ENCODE measurements at regions not wholly inside any gene's neighbourhood (a gene's known extent, or its start where the extent isn't known, plus 50 kb on each side); places are given as distances from the start of the nearest gene placed in this dataset.

DNA sequence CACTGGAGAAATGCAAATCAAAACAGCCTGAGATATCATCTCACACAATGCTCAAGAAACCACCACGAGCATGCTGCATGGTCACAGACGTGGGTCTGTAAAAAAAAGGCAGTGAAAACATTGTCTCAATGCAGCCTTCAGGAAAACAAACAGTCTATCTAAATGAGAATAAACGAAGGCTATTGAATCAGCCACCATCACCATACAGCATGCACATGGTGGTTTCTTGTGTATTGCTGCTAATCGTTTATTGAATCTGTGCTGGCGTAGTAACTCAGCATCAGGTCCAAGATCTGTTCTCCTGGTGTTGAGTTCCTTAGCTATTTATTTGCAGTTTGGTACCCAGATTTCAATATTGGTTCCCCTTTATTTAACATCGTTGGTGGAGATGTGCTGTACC lies 1115.0 kb downstream of the CDH18 start:
- no peak for DNase-seq

DNA sequence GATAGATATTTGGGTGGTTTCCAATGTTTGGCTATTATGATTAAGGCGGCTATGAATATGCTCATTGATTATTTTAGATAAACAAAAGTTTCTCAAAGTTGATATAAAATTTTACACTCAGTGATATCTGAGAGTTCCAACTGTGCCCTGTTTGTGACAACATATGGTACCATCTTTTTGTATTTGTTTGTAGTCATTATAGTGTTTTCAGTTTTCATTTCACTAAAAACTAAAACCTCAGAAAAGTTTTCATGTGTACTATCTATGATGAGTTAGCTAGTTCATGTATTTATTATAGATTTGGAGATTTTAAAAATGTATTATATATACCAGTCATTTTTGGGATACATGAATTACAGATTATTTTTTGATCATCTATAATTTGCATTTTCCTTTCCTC lies 1111.4 kb downstream of the CDH18 start:
- DNase-seq = no peak

DNA sequence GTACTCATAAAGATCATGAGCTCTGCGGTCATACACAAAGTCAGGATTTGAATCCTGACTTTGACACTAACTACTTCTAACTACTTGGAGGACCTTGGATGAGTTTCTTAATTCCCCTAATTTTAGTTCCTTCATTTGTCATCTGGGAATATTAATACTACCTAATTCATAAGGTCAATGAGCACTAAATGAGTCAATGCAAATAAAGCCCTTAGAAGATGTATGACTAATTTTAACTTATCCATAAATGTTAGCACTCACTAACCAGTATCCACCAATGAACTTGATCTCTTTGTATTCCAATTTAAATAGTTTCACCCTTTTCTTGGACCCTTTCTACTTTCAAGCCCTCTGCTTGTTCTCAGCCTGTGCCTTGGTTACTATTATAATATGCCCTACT lies 1106.4 kb downstream of the CDH18 start:
- DNase-seq = no peak

DNA sequence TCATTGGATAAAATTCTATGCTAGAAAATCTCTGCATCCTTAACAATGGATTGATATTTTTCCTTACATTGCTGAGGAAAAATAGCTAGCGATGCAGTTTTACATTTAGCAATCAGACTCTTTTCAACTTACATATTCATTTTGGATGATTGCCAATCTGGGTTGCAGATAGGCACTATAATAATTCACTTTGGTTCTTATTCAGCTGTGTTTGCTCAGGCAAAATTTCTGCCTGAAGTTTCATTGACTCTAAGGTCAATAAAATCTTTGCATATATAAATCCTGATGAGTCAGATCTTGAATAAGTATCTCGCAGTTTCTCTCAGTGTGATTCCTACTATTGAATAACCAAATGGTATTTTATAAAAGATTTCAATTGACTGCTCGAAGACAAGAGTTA lies 1105.8 kb downstream of the CDH18 start:
- no peak for DNase-seq

DNA sequence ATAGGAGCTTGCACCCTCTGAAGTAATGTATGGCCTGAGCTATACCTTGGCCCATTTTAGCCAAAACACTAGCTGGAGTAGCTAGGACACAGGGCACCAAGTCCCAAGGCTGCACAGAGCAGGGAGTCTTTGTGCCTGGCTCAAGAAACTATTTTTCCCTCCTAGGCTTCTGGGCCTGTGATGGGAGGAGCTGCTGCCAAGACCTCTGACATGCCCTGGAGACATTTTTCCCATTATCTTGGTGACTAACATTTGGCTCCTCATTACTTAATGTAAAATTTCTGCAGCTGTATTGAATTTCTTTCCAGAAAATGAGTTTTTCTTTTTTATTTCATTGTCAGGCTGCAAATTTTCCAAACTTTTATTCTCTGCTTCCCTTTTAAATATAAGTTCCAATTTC lies 1099.2 kb downstream of the CDH18 start:
- no peak for DNase-seq

DNA sequence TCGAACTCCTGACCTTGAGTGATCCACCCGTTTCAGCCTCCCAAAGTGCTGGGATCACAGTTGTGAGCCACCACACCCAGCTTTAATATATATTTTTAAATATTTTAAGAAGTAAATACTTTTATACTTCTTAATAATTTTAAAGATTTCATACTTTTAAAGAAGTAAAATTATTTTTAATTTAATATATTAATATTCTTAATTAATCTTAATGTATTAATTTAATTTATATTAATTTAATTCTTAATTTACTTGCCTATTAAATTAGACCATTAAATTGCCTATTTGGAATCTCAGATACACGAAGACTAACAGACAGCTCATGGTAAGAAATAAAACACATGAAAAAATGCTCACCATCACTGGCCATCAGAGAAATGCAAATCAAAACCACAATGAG lies 1087.4 kb downstream of the CDH18 start:
- DNase-seq = no peak

DNA sequence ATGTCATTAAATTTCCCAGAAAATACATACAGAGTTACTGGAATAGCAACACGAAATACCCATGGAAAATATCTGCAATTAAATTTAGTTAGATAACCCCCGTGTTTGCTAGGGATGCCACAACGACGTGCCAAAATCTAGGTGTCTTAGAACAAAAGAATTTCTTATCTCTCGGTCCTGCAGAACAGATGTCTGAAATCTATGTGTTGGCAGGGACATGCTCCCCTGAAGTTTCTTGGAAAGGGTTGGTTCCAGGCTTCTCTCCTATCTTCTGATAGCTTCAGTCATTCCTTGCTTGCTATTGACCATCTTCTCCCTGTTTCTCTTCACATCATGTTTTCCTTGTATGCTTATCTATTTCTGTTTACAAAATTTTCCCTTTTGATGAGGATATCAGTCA lies 1067.0 kb downstream of the CDH18 start:
- DNase-seq = no peak

DNA sequence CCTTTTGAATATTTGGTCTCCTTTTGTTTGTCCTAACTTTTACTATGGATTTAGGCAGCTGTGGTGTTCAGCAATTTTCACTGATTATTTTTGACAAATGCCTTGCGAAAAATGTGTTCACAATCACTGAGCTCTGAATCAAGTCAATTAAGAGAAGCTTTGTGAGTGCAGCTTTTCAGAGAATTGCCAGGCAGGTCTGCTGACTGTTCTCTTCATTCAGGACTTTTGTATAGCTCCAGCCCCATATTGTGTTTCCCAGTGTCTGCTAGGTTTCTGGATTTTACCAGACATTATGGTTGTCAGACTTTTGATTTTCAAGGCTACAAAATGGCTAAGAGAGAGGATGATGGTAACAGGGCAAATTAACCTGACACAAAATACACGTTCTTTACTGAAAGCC lies 1055.9 kb downstream of the CDH18 start:
- DNase-seq = no peak

DNA sequence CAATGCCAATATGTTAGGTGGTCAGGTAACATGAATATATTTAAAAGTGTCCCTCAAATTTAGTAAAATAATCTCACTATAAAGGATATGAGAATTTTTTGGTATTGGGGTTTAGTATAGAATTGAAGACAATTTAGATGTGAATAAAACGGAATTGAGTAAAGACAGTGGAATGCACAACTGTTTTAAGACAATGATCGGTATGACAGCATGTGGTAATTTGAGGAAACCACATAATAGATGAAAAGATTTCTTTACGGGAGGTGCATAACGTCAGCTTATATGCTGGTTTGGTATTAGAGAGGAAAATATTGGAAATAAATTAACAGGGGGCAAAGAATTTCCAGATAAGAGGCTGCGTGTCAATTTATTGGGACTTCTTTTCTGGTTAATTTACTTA lies 1043.2 kb downstream of the CDH18 start:
- DNase-seq = no peak

DNA sequence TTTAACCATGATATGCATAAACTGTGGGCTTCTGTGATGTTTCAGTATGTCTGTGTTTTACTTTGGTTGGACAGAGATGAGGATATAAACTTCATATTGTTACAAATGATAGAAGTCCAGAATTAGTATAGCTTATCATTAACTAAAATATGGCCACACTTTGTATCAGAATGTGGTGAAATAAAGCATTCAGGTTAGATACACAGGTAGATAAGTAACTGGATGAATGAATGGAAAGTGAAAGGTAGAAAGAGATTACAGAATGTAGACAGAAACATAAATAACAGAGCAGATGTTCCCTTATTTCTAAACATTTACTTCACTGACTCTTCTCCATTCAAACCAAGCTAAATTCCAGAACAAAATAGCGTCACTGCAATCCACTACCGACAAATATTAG lies 1033.8 kb downstream of the CDH18 start:
- no peak for DNase-seq

DNA sequence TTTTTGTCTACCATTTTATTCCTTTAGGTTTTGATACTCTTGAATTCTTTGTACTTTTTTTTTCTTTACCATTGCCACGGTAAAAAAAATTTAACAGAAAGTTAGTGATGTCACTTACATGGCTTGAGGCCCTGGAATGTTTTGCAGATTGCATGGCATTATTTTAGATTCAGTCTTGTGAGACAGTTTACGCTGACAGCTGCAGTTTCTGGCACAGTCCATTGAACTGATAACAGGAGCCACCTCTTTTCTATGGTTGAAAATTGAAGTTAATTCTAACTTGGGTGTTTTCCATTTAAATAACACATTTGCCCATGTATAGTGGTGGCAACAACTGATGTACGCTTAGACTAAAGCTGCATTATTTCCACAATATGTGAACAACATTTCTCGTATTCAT lies 1028.5 kb downstream of the CDH18 start:
- no peak for DNase-seq

DNA sequence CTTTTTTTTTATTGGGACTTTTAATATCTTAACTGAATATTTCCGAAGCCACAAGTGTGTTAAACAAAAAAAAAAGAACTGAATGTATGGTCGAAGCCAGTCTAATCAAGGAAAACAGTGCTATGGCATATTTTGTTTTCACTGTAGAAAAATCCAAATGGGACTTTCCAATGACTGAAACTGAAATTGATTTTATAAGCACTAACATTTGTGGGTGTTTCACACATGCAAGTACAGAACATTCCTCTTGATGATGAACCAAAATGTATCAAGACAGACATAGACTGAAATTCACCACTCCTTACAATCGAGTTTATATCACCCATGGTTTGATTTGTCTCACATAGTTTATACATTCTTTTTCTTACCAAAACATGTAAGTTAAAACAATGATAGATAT lies 1026.8 kb downstream of the CDH18 start:
- DNase-seq = no peak

DNA sequence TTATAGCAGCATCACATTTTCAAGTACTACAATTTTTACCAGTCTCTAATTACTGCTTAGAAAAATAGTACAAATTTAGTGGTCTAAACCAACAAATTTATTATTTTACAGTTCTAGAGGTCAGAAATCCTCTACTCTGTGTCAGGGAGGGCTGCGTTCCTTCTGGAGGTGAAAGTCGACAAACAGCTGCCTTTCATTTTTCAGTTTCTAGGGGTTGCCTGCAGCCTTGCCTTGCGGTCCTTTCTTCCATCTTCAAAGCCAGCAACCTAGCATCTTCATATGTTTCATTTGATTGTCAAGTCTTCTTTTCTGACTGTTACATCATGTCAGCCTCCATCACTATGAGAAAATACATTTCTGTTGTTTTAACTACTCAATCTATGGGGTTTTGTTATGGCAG lies 1022.1 kb downstream of the CDH18 start:
- DNase-seq = no peak

DNA sequence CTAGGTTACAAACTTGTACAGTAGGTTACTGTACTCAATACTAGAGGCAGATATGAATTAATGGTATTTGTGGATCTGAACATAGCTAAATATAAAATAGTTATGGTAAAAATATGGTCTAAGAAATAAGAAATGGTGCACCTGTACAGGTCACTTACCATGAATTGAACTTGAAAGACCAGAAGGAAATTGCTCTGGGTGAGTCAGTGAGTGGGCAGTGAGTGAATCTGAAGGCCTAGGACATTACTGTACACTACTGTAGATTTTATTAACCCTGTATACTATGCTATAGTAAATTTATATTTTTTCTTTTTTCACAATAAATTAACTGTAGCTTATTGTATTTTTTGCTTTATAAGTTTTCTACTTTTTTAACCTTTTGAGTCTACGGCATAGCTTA lies 1020.4 kb downstream of the CDH18 start:
- DNase-seq = no peak

DNA sequence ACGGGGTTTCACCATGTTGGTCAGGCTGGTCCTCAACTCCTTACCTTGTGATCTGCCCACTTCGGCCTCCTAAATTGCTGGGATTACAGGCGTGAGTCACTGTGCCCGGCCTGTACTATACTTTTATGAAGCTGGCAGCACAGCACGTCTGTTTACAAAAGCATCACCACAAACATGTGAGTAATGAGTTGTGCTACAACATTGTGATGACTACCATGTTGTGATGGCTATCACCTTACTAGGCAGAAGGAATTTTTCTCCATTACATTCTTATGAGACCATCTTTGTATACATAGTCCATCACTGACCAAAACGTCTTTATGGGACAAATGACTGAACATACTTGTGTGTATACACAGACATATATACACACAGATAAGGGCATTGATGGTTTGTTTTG lies 1019.0 kb downstream of the CDH18 start:
- DNase-seq = no peak

DNA sequence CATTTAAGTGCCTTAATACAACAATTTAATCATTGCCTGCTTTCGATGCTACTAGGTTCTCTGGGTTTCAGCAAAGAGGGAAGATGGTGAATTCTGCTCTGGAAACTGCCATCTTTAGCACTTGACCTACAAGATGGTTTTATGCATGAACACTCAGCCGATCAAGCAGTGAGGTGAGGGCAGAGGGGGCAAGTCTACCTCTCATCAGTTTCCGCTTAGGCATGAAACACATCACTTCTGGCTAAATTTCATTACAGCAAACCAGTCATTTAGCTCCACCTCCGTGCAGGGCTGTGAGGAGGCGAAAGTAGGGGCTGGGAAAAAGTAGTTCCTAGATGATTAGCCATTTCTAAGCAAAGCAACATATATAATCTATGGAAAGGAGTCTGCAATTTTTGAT lies 1018.0 kb downstream of the CDH18 start:
- no peak for DNase-seq

DNA sequence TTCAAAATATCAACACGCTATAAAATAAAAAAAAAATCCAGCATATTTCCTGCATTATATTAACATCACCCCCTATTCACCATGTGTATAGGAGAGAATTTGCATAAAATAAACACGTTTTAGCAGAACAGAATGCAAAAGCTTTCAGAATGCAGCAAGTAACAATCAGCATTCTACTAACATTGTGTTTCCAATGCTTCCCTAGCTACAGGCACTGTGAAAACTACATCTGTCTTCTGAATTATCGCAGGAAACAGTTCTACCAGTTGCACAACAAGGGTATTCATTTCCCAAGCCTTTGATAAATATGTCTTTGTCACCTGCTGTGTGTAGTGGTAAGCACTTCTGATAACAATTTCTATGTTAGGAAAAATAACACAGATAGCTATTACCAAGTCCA lies 1015.8 kb downstream of the CDH18 start:
- DNase-seq = no peak

DNA sequence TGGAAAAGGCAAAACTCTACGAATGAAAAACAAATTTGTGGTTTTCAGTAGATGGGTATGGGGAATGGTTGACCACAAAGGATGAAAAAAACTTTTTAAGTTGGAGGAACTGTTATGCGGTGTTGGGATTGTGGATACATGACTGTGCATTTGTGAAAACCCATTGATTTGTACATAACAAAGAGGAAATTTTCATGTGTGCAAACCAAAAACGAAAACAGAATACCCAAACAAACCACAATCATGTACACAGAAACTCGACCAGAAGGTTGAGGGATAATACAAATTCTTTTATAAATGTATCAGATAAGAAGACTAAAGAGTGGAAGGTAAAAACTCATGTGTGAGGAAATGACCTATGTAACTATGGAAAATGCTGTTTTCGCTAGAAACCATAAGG lies 1012.4 kb downstream of the CDH18 start:
- no peak for DNase-seq

DNA sequence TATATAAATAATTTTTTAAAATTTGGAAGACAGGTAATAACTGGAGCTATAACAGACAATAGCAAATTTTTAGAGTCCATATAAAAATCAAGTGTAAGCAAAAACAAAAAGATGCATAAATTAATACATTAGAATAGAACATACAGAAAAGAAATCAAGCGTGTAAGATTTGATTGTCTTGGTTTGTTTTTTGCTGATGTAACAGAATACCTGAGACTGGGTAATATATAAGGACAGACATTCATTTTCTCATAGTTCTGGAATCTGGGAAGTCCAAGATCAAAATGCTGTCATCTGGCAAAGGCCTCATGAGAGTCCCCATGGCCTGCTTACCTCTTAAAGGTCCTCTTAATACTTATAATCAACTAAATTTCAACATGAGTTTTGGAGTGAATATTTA lies 1010.1 kb downstream of the CDH18 start:
- no peak for DNase-seq

DNA sequence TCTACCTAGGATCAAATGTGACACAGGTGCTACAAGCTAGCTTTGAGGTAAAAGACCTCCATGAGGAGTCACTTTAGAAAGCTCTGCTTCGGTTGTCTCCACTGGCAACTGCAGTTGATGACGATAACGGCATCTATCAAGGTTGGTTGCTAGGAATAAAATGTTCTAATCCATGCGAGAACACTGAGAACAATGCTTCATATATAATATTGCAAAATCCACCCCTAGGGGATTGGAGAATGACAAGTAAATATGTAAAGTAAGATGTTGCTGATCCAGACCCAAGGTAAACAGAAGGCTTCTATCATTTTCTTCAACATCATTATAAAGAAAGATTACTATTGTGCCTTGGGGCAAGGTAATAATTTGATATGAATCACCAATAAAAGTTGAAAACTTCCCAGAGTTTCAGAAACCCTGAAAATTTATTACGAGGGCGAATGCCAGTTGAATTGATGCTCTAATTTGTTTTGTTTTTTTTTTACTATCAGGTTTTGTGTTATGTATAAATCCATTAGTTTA lies 1003.4 kb downstream of the CDH18 start:
- DNase-seq = no peak

DNA sequence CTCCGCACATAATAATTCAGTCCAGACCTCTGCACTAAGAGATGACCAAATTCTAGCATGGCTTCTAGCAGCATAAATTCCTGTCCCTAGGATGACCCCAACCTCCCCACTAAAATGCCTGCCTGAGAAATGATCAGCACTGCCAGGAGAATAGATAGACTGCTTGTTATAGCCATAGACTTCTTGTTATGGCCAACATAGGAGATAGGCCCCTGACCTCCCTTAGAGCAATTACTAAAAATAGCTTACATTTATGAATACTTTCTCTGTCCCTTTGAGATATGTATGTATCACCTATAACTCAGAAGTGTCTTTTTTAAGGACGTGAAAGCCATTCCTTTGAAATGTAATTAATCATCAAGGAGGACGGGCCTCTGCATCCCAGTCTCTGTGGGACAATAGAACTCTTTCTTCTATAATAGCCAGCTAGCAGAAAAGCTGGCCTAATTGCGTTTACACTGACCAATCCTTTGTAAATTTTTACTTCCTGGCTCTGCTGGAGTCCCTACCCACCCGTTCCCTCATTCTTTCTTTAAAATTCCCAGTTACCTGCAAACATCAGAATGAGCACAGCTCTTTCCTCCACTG lies 1002.7 kb downstream of the CDH18 start:
- DNase-seq = no peak

DNA sequence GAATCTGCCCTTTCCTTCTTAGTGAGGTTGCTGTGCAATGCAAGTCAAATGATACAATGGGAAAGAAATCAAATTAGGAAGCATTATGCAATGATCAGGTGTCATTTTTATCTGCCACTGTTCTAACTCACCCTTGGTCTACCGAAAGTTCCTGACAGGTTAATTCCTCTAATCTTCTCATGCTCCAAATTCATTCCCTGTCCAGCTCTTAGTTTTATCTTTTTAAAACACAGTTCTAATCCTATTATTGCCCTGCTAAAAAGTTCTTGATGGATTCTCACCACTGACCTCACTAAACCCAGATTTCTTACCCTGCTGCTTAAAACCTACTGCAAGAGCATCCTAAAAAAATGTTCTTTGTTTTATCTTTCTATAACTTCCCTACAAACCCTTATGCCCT lies 1000.9 kb downstream of the CDH18 start:
- DNase-seq = no peak

DNA sequence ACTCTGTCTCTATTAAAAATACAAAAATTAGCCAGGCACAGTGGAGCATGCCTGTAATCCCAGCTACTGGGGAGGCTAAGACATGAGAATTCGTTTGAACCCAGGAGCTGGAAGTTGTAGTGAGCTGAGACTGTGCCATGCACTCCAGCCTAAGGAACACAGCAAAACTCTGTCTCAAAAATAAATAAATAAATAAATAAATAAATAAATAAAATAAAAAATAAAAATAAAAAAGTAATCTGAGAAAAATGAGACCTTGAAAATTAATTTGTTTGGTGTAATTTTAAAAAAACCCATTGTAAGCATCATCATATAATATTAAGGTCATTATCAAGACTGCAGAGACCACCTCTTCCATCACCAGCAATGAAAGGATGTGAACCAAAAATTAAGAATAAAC lies 997.1 kb downstream of the CDH18 start:
- DNase-seq = no peak

DNA sequence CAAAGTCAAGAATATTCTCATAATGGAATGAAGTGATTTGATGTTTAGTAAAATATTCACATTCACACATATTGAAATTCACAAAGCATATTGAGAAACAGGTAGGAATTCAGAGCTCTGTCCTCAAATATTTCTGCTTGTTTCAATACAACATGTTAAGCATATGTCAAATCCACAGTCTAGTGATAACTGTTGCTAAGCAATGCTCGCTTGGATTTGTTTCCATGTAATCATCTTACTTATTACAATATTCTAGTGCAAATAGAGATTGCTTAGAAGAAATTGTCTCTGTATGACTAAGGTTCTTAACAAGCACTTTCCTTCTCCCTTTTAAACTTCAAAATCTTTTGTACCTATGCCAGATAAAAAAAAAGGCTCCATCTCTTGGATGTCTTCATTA lies 995.7 kb downstream of the CDH18 start:
- DNase-seq = no peak

DNA sequence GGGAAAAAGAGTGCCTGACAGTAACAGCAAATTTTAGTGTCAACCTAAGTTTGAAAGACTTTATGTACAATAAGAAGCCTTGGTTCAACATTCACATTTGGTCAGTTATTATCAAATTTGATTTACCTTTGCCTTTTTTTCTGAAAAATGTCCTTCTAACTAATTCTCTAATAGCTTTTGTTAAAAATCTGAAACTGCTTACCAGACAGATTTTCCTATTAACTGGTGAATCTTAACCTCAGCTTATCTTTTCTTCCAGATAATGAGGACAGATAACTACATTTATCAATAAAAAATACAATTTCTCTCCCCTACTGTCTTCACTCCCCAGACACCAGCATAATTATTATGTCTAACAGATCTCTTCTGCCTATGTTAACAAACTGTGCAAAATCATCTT lies 988.5 kb downstream of the CDH18 start:
- no peak for DNase-seq

DNA sequence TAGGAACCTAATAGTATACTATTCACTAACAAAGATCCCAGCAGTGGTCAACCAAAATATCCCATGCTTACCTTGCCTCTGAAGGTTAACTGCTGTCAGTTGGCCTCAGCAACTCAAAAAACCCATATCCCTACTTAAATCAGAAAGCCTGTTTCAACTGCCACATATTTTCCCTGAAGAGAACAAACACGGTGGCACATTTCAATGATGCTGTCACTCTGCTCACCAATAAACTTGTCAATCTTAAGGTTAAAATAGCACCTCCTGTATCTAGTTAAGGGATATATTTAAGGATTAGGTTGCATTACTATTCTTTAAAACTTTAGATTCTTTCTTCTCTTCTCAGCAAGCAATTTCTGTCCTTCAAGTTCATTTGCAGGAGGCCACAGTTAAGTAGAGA lies 986.9 kb downstream of the CDH18 start:
- no peak for DNase-seq
